ENCODE measurements at regions not wholly inside any gene's neighbourhood (a gene's known extent, or its start where the extent isn't known, plus 50 kb on each side); places are given as distances from the start of the nearest gene placed in this dataset.

GRCh38 chr22:20637750-20638506 lies 130.5 kb downstream of the MED15 start:
- DNase-seq (ENCODE audit: low read depth, low spot score), result no peak
- ChIA-PET CTCF (interaction anchor here (1.1 kb wide), 1 partner anchor 31 kb away, joined by 5 read pairs; no protein-coding TSS in a partner anchor), POLR2A (no interaction called here)
- TF ChIP-seq CTCF (IDR thresholded peaks at IDR 0.05; ENCODE audit: insufficient read depth, low read length, missing control alignments), result no peak
- no peak overlapping the region for H3K4me3 ChIP-seq (ENCODE audit: low read depth, low read length)

- CTCF ChIA-PET, result no interaction called here
- POLR2A ChIA-PET, result no interaction called here
- no peak for DNase-seq (ENCODE audit: low read depth, low spot score)
- H3K4me3 ChIP-seq (ENCODE audit: low read depth, low read length), result no peak overlapping the region
- TF ChIP-seq CTCF (IDR thresholded peaks at IDR 0.05; ENCODE audit: insufficient read depth, low read length, missing control alignments), result no peak
Observed at GRCh38 chr22:20638507-20638870, 131.1 kb downstream of the MED15 start.

- DNase-seq (ENCODE audit: low read depth, low spot score), result no peak
- no peak for TF ChIP-seq CTCF (IDR thresholded peaks at IDR 0.05; ENCODE audit: insufficient read depth, low read length, missing control alignments)
- ChIA-PET CTCF (no interaction called here), POLR2A (no interaction called here)
- no peak overlapping the region for H3K4me3 ChIP-seq (ENCODE audit: low read depth, low read length)
Observed at GRCh38 chr22:20639343-20639742, 131.9 kb downstream of the MED15 start.

- TF ChIP-seq CTCF (IDR thresholded peaks at IDR 0.05; ENCODE audit: insufficient read depth, low read length, missing control alignments), result no peak
- DNase-seq (ENCODE audit: low read depth, low spot score), result no peak
- no peak overlapping the region for H3K4me3 ChIP-seq (ENCODE audit: low read depth, low read length)
- POLR2A ChIA-PET, result no interaction called here
- CTCF ChIA-PET, result no interaction called here
Observed at GRCh38 chr22:20639750-20640149, 132.3 kb downstream of the MED15 start.

- TF ChIP-seq CTCF (IDR thresholded peaks at IDR 0.05; ENCODE audit: insufficient read depth, low read length, missing control alignments), result no peak
- DNase-seq (ENCODE audit: low read depth, low spot score), result no peak
- ChIA-PET CTCF (no interaction called here), POLR2A (no interaction called here)
- no peak overlapping the region for H3K4me3 ChIP-seq (ENCODE audit: low read depth, low read length)
Observed at GRCh38 chr22:20641198-20641892, 132.6 kb upstream of the SERPIND1 start.

GRCh38 chr22:20641919-20642579 lies 131.9 kb upstream of the SERPIND1 start:
- DNase-seq (ENCODE audit: low read depth, low spot score), result no peak
- CTCF ChIA-PET, result no interaction called here
- no peak overlapping the region for H3K4me3 ChIP-seq (ENCODE audit: low read depth, low read length)
- POLR2A ChIA-PET, result no interaction called here
- TF ChIP-seq CTCF (IDR thresholded peaks at IDR 0.05; ENCODE audit: insufficient read depth, low read length, missing control alignments), result no peak
